GM12892 (cell line): ENCODE measurements at regions not wholly inside any gene's neighbourhood (a gene's known extent, or its start where the extent isn't known, plus 50 kb on each side); places are given as distances from the start of the nearest gene placed in this dataset.

Experiments used
- POLR2A ChIP-seq: IDR thresholded peaks from 2 replicates; pipeline ENCODE4 v1.6.1; 2011; ENCODE audit warnings: low read depth, low read length, control low read depth
- POLR2AphosphoS5 ChIP-seq: IDR thresholded peaks from 2 replicates; pipeline ENCODE4 v1.6.1; 2011; ENCODE audit warnings: low read depth, low read length, control low read depth

- TF ChIP-seq POLR2AphosphoS5 (no peak), POLR2A (no peak)
Observed at GRCh38 chr21:39085843-39086405, 97.3 kb downstream of the PSMG1 start.
